Gastrocnemius medialis (tissue), 4 donors: ENCODE measurements at regions not wholly inside any gene's neighbourhood (a gene's known extent, or its start where the extent isn't known, plus 50 kb on each side); places are given as distances from the start of the nearest gene placed in this dataset.

Experiments
- CTCF ChIP-seq, 5 experiments: fragments of 450-650 bp in 3 of 5; fragments of 200-600 bp in 2 of 5; sonication (generic) in 2 of 5; IDR thresholded peaks in 4 of 5; conservative IDR thresholded peaks in 1 of 5; 1 replicate in 4 of 5; 2 replicates in 1 of 5; pipeline ENCODE4 v1.5.1; 2016 to 2019; ENCODE audit warnings: antibody characterized with exemption in 5 of 5, mild to moderate bottlenecking in 3 of 5, moderate library complexity in 3 of 5
- POLR2A ChIP-seq, 2 donors: fragments of 450-650 bp; IDR thresholded peaks; one replicate each; pipeline ENCODE4 v1.6.1; 2017; ENCODE audit warnings: antibody characterized with exemption in 2 of 2, mild to moderate bottlenecking in 2 of 2, moderate library complexity in 2 of 2

DNA sequence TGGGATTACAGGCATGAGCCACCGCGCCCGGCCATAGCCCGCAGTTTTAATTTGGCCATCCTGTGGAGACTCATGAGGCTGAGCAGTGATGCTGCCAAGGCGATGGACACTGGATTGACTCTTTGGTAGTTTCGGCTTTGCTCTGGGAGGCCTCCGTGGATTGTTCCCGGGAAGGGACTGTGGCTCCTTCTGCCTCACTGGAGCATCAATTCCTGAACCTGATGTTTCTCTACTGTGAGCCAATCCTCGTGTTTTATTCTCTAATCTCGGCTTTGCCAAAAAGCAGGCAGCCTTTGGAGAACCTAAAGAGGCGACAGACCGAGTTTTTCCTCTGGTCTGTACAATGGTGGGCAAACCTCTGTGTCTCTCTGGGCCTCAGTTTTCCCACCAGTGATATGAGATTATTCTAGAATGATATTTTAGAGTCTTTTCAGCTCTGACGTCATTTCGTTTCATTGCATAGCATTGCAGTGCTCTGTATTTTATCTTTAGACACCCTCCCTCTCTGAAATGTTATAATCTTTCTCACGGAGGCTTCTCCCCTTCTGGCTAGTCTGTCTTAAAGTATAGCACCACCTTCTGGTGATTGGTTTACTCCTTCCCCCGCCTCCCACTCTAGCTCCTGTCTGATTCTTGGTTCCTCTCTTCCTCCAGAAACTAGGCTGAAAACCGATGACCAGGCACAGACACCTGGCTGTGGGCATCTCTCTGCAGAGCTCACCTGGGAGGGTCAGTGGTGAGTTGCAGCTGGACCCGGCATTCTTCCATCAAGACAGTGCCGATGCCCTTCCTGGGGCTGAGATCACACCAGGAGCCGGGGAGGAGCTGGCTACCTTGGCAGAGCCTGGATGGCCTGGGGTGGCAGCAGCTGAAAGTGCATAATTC, 341.3 kb downstream of the MYCN start:
- TF ChIP-seq CTCF (IDR thresholded peaks at IDR 0.05 in 4 of 5, conservative IDR thresholded peaks at IDR 0.05 in 1 of 5) (peak in 2 of 5 experiments; percentile 43 to 54), POLR2A (IDR thresholded peaks at IDR 0.05) (no peak)
